ENCODE measurements at regions not wholly inside any gene's neighbourhood (a gene's known extent, or its start where the extent isn't known, plus 50 kb on each side); places are given as distances from the start of the nearest gene placed in this dataset.
A peak's percentile ranks its signal among the peaks of the same experiment; 100 is the strongest.

DNA sequence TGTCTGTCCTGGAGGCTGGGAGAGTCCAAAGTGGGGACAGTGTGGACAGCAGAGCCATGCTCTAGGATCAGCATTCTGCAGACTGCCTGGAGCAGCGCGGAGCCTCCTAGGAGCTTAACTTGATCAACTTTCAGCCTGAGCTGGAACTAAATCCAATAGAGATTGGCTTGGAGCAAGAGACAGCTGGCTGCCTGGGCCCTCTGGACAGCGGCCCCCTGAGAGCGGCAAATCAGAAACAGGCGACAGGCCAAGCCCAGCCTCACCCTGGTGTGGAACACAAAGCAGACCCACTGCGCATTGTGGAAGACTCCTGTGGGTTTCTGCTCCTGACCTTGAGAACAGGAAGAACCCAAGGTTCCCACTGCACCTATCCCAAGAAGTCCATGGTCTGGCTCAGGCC lies 462.2 kb downstream of the TSHZ3 start:
- Mint-ChIP-seq H3K4me3 (no peak overlapping the region), H3K9me3 (no peaks in the 10 kb centered on the region), H3K27me3 (ENCODE audit: low read depth) (peaks cover 21% of the 10 kb centered on the region), H3K27ac (no peak overlapping the region), H3K36me3 (no peaks in the 10 kb centered on the region), H3K4me1 (no peaks in the 10 kb centered on the region)
- DNase-seq (ENCODE audit: low spot score in 2 of 2, unreplicated experiment in 2 of 2) = peak in 1 of 2 experiments; percentile 25
- TF ChIP-seq, protein P1, sequence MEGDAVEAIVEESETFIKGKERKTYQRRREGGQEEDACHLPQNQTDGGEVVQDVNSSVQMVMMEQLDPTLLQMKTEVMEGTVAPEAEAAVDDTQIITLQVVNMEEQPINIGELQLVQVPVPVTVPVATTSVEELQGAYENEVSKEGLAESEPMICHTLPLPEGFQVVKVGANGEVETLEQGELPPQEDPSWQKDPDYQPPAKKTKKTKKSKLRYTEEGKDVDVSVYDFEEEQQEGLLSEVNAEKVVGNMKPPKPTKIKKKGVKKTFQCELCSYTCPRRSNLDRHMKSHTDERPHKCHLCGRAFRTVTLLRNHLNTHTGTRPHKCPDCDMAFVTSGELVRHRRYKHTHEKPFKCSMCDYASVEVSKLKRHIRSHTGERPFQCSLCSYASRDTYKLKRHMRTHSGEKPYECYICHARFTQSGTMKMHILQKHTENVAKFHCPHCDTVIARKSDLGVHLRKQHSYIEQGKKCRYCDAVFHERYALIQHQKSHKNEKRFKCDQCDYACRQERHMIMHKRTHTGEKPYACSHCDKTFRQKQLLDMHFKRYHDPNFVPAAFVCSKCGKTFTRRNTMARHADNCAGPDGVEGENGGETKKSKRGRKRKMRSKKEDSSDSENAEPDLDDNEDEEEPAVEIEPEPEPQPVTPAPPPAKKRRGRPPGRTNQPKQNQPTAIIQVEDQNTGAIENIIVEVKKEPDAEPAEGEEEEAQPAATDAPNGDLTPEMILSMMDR (IDR thresholded peaks at IDR 0.05; ENCODE audit: unreplicated experiment) = no peak

DNA sequence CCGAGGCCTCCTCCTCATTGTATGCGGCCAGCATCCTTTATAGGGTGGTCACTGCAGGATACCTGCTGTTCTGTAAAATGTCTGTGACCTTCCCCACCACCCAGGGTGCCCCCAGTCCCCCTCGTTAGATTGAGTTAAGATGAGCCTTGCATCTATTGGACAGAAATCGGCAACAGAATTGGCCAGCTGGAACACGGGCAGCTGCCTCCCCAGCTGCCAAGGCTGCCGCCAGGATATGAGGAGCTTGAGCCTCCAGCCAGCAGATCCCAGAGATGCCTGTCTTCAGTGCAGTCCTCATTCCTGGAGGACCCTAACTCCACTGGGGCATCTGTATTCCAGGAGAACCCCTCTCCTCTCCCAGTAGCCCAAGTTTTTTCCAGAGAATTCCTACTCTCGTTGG lies 463.0 kb downstream of the TSHZ3 start:
- Mint-ChIP-seq H3K9me3 (no peaks in the 10 kb centered on the region), H3K36me3 (no peaks in the 10 kb centered on the region), H3K27ac (no peak overlapping the region), H3K27me3 (ENCODE audit: low read depth) (peaks cover 15% of the 10 kb centered on the region), H3K4me3 (no peak overlapping the region), H3K4me1 (no peaks in the 10 kb centered on the region)
- TF ChIP-seq, protein P1 (IDR thresholded peaks at IDR 0.05; ENCODE audit: unreplicated experiment) = no peak
- DNase-seq (ENCODE audit: low spot score in 2 of 2, unreplicated experiment in 2 of 2) = peak in 1 of 2 experiments; percentile 24

DNA sequence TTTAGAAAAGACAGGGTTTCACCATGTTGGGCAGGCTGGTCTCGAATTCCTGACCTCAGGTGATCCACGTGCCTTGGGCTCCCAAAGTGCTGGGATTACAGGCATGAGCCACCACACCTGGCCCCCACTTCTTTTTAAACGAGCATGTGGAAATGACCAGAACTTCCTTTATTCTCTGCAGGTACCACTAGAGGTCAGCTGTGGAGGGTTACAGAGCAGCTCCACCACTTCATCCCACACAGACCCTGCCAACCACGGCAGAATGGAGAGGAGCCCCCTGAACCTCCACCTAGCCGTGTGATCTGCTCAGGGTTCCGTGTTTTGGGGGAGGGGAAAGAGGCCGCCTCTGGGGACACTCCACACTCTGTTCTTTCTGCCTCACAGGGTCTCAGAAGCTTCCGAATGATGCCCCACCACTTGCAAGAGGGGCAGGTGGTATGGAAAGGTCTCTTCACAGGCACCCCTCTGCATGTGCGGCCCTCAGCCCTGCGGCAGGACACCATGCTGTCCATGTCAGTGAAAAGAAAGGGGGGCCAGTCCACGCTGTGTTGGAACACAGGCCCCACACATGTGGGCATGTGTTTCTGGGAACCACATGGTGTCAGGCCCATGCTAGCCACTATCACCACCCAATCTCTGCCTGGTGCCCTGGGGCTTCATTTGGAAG lies 465.0 kb downstream of the TSHZ3 start:
- no peaks in the 10 kb centered on the region for H3K9me3 Mint-ChIP-seq
- H3K4me1 Mint-ChIP-seq = no peaks in the 10 kb centered on the region
- H3K27me3 Mint-ChIP-seq (ENCODE audit: low read depth) = peaks cover 11% of the 10 kb centered on the region
- peak in 1 of 2 experiments; percentile 19 for DNase-seq (ENCODE audit: low spot score in 2 of 2, unreplicated experiment in 2 of 2)
- no peak overlapping the region for H3K4me3 Mint-ChIP-seq
- H3K27ac Mint-ChIP-seq = no peak overlapping the region
- TF ChIP-seq, protein P1 (IDR thresholded peaks at IDR 0.05; ENCODE audit: unreplicated experiment) = no peak
- no peaks in the 10 kb centered on the region for H3K36me3 Mint-ChIP-seq

DNA sequence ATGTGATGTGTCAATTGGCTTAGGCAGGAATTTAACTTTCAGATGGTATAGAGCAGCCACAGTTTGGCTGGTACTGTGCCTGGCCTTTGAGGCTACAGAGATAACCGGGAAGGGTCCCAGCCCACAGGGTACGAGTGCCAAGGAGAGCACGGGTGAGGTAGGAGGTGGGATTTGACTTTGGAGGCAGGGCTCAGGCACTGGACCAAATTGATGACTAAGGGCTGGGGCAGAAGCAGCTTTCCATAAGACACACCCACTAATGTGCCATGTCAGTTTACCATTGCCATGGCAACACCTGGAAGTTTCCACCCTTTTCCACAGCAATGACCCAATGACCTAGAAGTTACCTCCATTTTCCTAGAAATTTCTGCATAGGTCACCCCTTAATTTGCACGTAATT lies 466.2 kb downstream of the TSHZ3 start:
- H3K27me3 Mint-ChIP-seq (ENCODE audit: low read depth) = peaks cover 14% of the 10 kb centered on the region
- H3K36me3 Mint-ChIP-seq = no peaks in the 10 kb centered on the region
- DNase-seq (ENCODE audit: low spot score in 2 of 2, unreplicated experiment in 2 of 2) = no peak
- TF ChIP-seq, protein P1 (IDR thresholded peaks at IDR 0.05; ENCODE audit: unreplicated experiment) = no peak
- no peaks in the 10 kb centered on the region for H3K4me1 Mint-ChIP-seq
- H3K4me3 Mint-ChIP-seq = no peak overlapping the region
- no peak overlapping the region for H3K27ac Mint-ChIP-seq
- no peaks in the 10 kb centered on the region for H3K9me3 Mint-ChIP-seq

DNA sequence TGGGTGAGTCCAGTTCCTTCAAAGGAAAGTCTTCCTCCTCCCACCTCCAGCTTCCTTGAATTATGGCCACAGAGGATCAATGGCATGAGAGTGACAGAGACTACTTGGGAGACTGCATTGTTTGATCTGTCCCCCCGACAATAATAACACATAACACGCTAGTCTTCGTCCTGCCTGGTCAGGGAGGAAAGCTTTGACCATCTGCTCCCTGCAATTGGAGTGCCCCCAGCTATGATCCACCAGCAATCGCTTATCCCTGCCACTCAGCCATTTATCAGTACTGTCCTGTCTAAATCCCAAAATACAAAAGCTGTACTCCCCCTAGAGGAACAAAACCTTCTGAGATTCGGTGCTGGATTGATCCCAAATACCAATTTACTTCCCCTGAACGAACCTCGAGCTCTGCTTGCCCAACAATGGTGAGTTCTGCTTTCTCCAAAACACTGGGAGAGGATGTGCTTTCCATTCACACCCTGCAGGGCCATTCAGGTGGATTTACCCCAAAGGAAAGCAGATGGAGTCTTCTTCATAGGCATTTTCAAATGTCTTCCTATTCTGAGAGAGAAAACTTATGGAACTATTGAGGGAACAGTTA lies 466.7 kb downstream of the TSHZ3 start:
- no peak overlapping the region for H3K27ac Mint-ChIP-seq
- H3K4me1 Mint-ChIP-seq = no peaks in the 10 kb centered on the region
- no peak for DNase-seq (ENCODE audit: low spot score in 2 of 2, unreplicated experiment in 2 of 2)
- peaks cover 15% of the 10 kb centered on the region for H3K27me3 Mint-ChIP-seq (ENCODE audit: low read depth)
- H3K36me3 Mint-ChIP-seq = no peaks in the 10 kb centered on the region
- H3K4me3 Mint-ChIP-seq = no peak overlapping the region
- TF ChIP-seq, protein P1 (IDR thresholded peaks at IDR 0.05; ENCODE audit: unreplicated experiment) = no peak
- H3K9me3 Mint-ChIP-seq = no peaks in the 10 kb centered on the region

All from mesothelial cell of epicardium (in vitro differentiated cells).